ENCODE measurements at regions not wholly inside any gene's neighbourhood (a gene's known extent, or its start where the extent isn't known, plus 50 kb on each side); places are given as distances from the start of the nearest gene placed in this dataset.

- TF ChIP-seq MYC (IDR thresholded peaks at IDR 0.05; ENCODE audit: insufficient read depth, insufficient read length, insufficient replicate concordance, low read length, severe bottlenecking) (no peak), TCF12 (IDR thresholded peaks at IDR 0.05; ENCODE audit: low read depth, low read length) (no peak), EZH2 (IDR thresholded peaks at IDR 0.05; ENCODE audit: borderline replicate concordance, control insufficient read depth, low read depth, low read length) (no peak), POLR2AphosphoS5 (IDR thresholded peaks at IDR 0.05; ENCODE audit: low read length) (no peak), KDM1A (IDR thresholded peaks at IDR 0.05; ENCODE audit: borderline replicate concordance) (no peak), USF2 (IDR thresholded peaks at IDR 0.05; ENCODE audit: borderline replicate concordance, low read depth, low read length) (no peak), POLR2AphosphoS2 (IDR thresholded peaks at IDR 0.05; ENCODE audit: low read depth, low read length) (no peak), NFIC (IDR thresholded peaks at IDR 0.05; ENCODE audit: low read depth, low read length) (no peak), RFX5 (IDR thresholded peaks at IDR 0.05; ENCODE audit: low read depth, low read length) (no peak)
Measured at GRCh38 chr12:105839629-105840127, 299.1 kb downstream of the NUAK1 start.
